ENCODE measurements at regions not wholly inside any gene's neighbourhood (a gene's known extent, or its start where the extent isn't known, plus 50 kb on each side); places are given as distances from the start of the nearest gene placed in this dataset.

- TF ChIP-seq EP300 (IDR thresholded peaks at IDR 0.05) (no peak), POLR2A (IDR thresholded peaks at IDR 0.05) (no peak), CTCF (IDR thresholded peaks at IDR 0.05) (no peak)
Measured at GRCh38 chr13:71056581-71056980, 810.4 kb downstream of the DACH1 start.

Data from tibial nerve (tissue), 4 donors.